B cell (primary cell): ENCODE measurements at regions not wholly inside any gene's neighbourhood (a gene's known extent, or its start where the extent isn't known, plus 50 kb on each side); places are given as distances from the start of the nearest gene placed in this dataset.

Source experiments
- ATAC-seq: fragments of 200-7000 bp; cut with Tn5 transposase; one replicate; pipeline ENCODE4 v1.10.0; 2021; ENCODE audit warnings: low read depth, mild to moderate bottlenecking, moderate number of reproducible peaks, moderate library complexity
- CTCF ChIA-PET: fragments of 350-600 bp; sonication (Branson Sonifier 250); formaldehyde crosslinking; loops from one replicate; lab custom pipeline; 2021; ENCODE audit warnings: antibody characterized with exemption, inconsistent platforms; lab: Charles Lee
- POLR2A ChIA-PET: fragments of 350-600 bp; sonication (Branson Sonifier 250); formaldehyde crosslinking; loops from one replicate; lab custom pipeline; 2021; ENCODE audit warnings: antibody characterized with exemption; lab: Charles Lee
- DNase-seq: peaks from one replicate; pipeline ENCODE4 v3.0.0; 2013
- H2AFZ ChIP-seq: 2 replicates; pipeline ENCODE4 v1.6.1; 2012; ENCODE audit warnings: mild to moderate bottlenecking, low read depth, low read length; ENCODE audit not compliant: insufficient read depth, poor library complexity, severe bottlenecking
- H3K27ac ChIP-seq, 2 donors: 1 replicate in 1 of 2; 2 replicates in 1 of 2; pipeline ENCODE4 v1.5.1; 2012 to 2013; ENCODE audit warnings: low read length in 2 of 2, mild to moderate bottlenecking in 2 of 2, moderate library complexity in 1 of 2
- H3K27me3 ChIP-seq, 4 experiments: fragments of 200-600 bp in 1 of 4; sonication (generic) in 1 of 4; replicated peaks in 1 of 4; 1 replicate in 2 of 4; 2 replicates in 2 of 4; pipeline versions ENCODE4 v1.6.1 to v1.7.0; 2013 to 2016; ENCODE audit warnings: low read length in 3 of 4, mild to moderate bottlenecking in 2 of 4, mixed read lengths in 1 of 4, moderate library complexity in 1 of 4; ENCODE audit not compliant: insufficient read depth in 4 of 4, control insufficient read depth in 3 of 4; ENCODE audit errors: control extremely low read depth in 1 of 4
- H3K36me3 ChIP-seq, 2 experiments: replicated peaks in 1 of 2; 1 replicate in 1 of 2; 2 replicates in 1 of 2; pipeline versions ENCODE4 v1.6.1 to v1.7.1; 2013; ENCODE audit warnings: low read length in 1 of 2; ENCODE audit not compliant: insufficient read depth in 2 of 2, control insufficient read depth in 1 of 2; ENCODE audit errors: control extremely low read depth in 1 of 2, extremely low read depth in 1 of 2
- H3K4me1 ChIP-seq, 2 donors: fragments of 200-600 bp in 1 of 2; sonication (generic) in 1 of 2; 1 replicate in 1 of 2; 2 replicates in 1 of 2; pipeline versions ENCODE4 v1.5.1 to v1.6.1; 2013 to 2017; ENCODE audit warnings: low read length in 2 of 2; ENCODE audit not compliant: control insufficient read depth in 2 of 2, insufficient read depth in 2 of 2
- H3K4me2 ChIP-seq: replicated peaks from 2 replicates; pipeline ENCODE3; 2012; ENCODE audit warnings: mild to moderate bottlenecking, low read depth, low read length; ENCODE audit not compliant: poor library complexity, severe bottlenecking
- H3K4me3 ChIP-seq, 5 experiments: fragments of 200-600 bp in 1 of 5; sonication (generic) in 1 of 5; 1 replicate in 3 of 5; 2 replicates in 2 of 5; pipeline versions ENCODE4 v1.5.1 to v1.7.0; 2011 to 2016; ENCODE audit warnings: low read length in 4 of 5, mild to moderate bottlenecking in 4 of 5, low read depth in 2 of 5, control low read depth in 1 of 5, moderate library complexity in 1 of 5; ENCODE audit not compliant: insufficient read depth in 1 of 5; ENCODE audit errors: control extremely low read depth in 1 of 5, extremely low read depth in 1 of 5
- H3K79me2 ChIP-seq: fragments of 200-600 bp; sonication (generic); one replicate; pipeline ENCODE4 v1.6.0; 2016; ENCODE audit warnings: low read length; ENCODE audit not compliant: control insufficient read depth, insufficient read depth
- H3K9ac ChIP-seq: fragments of 200-600 bp; sonication (generic); 2 replicates; pipeline ENCODE4 v1.6.1; 2017; ENCODE audit warnings: mild to moderate bottlenecking, low read length, moderate library complexity
- H3K9me3 ChIP-seq, 3 donors: one replicate each; pipeline versions ENCODE4 v1.6.1 to v1.7.1; 2013; ENCODE audit warnings: low read length in 2 of 3; ENCODE audit not compliant: control insufficient read depth in 2 of 3, insufficient read depth in 1 of 3; ENCODE audit errors: control extremely low read depth in 1 of 3
- H4K20me1 ChIP-seq: 2 replicates; pipeline ENCODE4 v1.6.0; 2012; ENCODE audit warnings: mild to moderate bottlenecking, low read length; ENCODE audit not compliant: insufficient read depth, control insufficient read depth, poor library complexity, severe bottlenecking
- H3K27ac Mint-ChIP-seq: one replicate; pipeline ENCODE4 v1.8.0; 2021; ENCODE audit warnings: mixed read lengths
- H3K27me3 Mint-ChIP-seq: one replicate; pipeline ENCODE4 v1.8.0; 2021; ENCODE audit warnings: mixed read lengths
- H3K4me1 Mint-ChIP-seq: one replicate; pipeline ENCODE4 v1.8.0; 2021; ENCODE audit warnings: mixed read lengths
- H3K4me3 Mint-ChIP-seq: one replicate; pipeline ENCODE4 v1.8.0; 2021; ENCODE audit warnings: mixed read lengths
- H3K9me3 Mint-ChIP-seq: one replicate; pipeline ENCODE4 v1.8.0; 2022; ENCODE audit warnings: mixed read lengths; ENCODE audit not compliant: insufficient read depth
- CTCF ChIP-seq: fragments of 200-600 bp; IDR thresholded peaks from one replicate; pipeline ENCODE4 v1.8.0; 2022; ENCODE audit warnings: antibody characterized with exemption, mild to moderate bottlenecking
- EZH2 ChIP-seq: IDR thresholded peaks from 2 replicates; pipeline ENCODE4 v1.6.1; 2012; ENCODE audit warnings: borderline replicate concordance, low read depth, mild to moderate bottlenecking, moderate library complexity, low read length; ENCODE audit not compliant: insufficient read depth, poor library complexity, severe bottlenecking
- intact Hi-C: fragments of 100-400 bp; cut with micrococcal nuclease; formaldehyde crosslinking; loops from one replicate; pipeline ENCODE4 v1.10.0; 2022

DNA sequence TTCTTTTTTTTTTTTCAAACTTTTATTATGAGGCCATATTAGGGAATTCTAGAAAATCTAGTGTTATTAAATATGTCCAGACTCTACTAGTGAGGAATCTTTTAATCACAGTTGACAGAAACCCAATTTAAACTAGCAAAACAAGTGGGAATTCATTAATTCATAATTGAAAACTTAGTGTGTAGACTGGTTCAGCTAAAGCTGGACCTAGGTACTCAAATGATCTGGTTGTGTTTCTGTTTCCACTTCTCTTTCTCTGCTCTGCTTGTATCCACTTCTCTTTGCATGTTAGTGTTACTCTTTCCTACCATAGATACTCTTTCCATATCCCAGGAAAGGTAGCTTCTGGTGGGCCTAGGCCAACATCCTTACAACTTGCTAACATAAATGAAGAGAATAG is 81.2 kb upstream of the HIVEP3 start:
- no peak overlapping the region for H3K27ac Mint-ChIP-seq

DNA sequence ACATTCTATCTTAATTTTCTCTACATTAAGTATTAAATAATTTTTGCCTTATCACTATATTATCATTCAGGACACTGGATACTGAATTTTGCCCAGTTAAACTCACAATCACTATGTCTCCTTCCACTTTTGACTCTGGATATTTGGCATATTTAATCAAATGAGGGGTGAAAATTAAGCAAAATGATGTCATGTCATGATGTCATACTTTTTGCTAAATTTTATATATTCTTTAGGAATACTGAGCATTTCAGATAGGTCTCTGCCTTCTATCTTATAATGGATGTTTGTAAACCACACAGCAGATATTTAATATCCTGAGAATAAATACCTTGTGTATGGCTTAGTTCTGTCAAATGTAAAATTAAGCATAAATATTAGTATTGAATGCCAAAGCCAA is 79.5 kb upstream of the HIVEP3 start:
- Mint-ChIP-seq H3K9me3 (no peaks in the 10 kb centered on the region), H3K27me3 (no peaks in the 10 kb centered on the region), H3K4me3 (no peak overlapping the region), H3K4me1 (no peaks in the 10 kb centered on the region), H3K27ac (no peak overlapping the region)
- no peak overlapping the region for H3K4me3 ChIP-seq
- no peak for ATAC-seq
- no peaks in the 10 kb centered on the region for H3K4me1 ChIP-seq
- CTCF ChIA-PET: no interaction called here
- intact Hi-C loops: no loop called here
- no peaks in the 10 kb centered on the region for H3K27me3 ChIP-seq
- H3K9ac ChIP-seq: no peak overlapping the region
- H3K27ac ChIP-seq: no peak overlapping the region
- H3K4me2 ChIP-seq: no peak overlapping the region
- peaks cover 0 to 1% (median 0%) of the 10 kb centered on the region in 3 donors for H3K9me3 ChIP-seq
- no peak for DNase-seq
- H3K79me2 ChIP-seq: no peaks in the 10 kb centered on the region
- no peaks in the 10 kb centered on the region for H4K20me1 ChIP-seq
- no peak overlapping the region for H2AFZ ChIP-seq
- TF ChIP-seq EZH2 (no peak), CTCF (no peak)
- H3K36me3 ChIP-seq: no peaks in the 10 kb centered on the region
- POLR2A ChIA-PET: no interaction called here

More for the DNA sequence above, 81.2 kb upstream of the HIVEP3 start:
- Histone ChIP-seq H3K4me2 (no peak overlapping the region), H2AFZ (no peak overlapping the region), H3K36me3 (no peaks in the 10 kb centered on the region), H3K9ac (no peak overlapping the region), H3K9me3 (no peaks in the 10 kb centered on the region), H3K4me3 (no peak overlapping the region), H3K27ac (no peak overlapping the region), H3K79me2 (no peaks in the 10 kb centered on the region), H3K27me3 (no peaks in the 10 kb centered on the region), H4K20me1 (no peaks in the 10 kb centered on the region), H3K4me1 (no peaks in the 10 kb centered on the region)
- ATAC-seq: no peak
- no peak for DNase-seq
- intact Hi-C loops: no loop called here
- Mint-ChIP-seq H3K9me3 (no peaks in the 10 kb centered on the region), H3K27me3 (no peaks in the 10 kb centered on the region), H3K4me3 (no peak overlapping the region), H3K4me1 (no peaks in the 10 kb centered on the region)
- POLR2A ChIA-PET: no interaction called here
- TF ChIP-seq EZH2 (no peak), CTCF (no peak)
- CTCF ChIA-PET: no interaction called here
